ENCODE measurements at regions not wholly inside any gene's neighbourhood (a gene's known extent, or its start where the extent isn't known, plus 50 kb on each side); places are given as distances from the start of the nearest gene placed in this dataset.

- Histone ChIP-seq H3K4me3 (no peak overlapping the region), H3K36me3 (no peaks in the 10 kb centered on the region), H3K27ac (no peak overlapping the region), H3K9me3 (no peaks in the 10 kb centered on the region), H3K4me1 (ENCODE audit: insufficient read depth) (peaks cover 11% of the 10 kb centered on the region), H3K27me3 (no peaks in the 10 kb centered on the region)
- TF ChIP-seq CTCF (IDR thresholded peaks at IDR 0.05) (no peak), POLR2A (IDR thresholded peaks at IDR 0.05) (no peak), EP300 (IDR thresholded peaks at IDR 0.05) (no peak)
- 5 to 7% (median 7%) methylated on average over 6 of the region's 6 CpGs for WGBS, 3 donors
- intact Hi-C loops (cut with DNase I), result no loop called here
- DNase-seq, result no peak
Measured at GRCh38 chr15:99511531-99511865, 54.3 kb upstream of the MEF2A start.

GRCh38 chr15:99511866-99512661, 53.7 kb upstream of the MEF2A start:
- Histone ChIP-seq H3K27ac (no peak overlapping the region), H3K36me3 (no peaks in the 10 kb centered on the region), H3K9me3 (no peaks in the 10 kb centered on the region), H3K4me1 (ENCODE audit: insufficient read depth) (peaks cover 10% of the 10 kb centered on the region), H3K27me3 (no peaks in the 10 kb centered on the region), H3K4me3 (no peak overlapping the region)
- 57 to 64% (median 60%) methylated on average over 14 of the region's 14 CpGs for WGBS, 3 donors
- TF ChIP-seq EP300 (IDR thresholded peaks at IDR 0.05) (no peak), POLR2A (IDR thresholded peaks at IDR 0.05) (no peak), CTCF (IDR thresholded peaks at IDR 0.05) (no peak)
- intact Hi-C loops (cut with DNase I), result no loop called here
- DNase-seq, result no peak

- Histone ChIP-seq H3K27ac (no peak overlapping the region), H3K4me3 (no peak overlapping the region), H3K9me3 (no peaks in the 10 kb centered on the region), H3K4me1 (ENCODE audit: insufficient read depth) (peaks cover 2% of the 10 kb centered on the region), H3K27me3 (no peaks in the 10 kb centered on the region), H3K36me3 (no peaks in the 10 kb centered on the region)
- no peak for DNase-seq
- intact Hi-C loops (cut with DNase I), result no loop called here
- TF ChIP-seq POLR2A (IDR thresholded peaks at IDR 0.05) (no peak), CTCF (IDR thresholded peaks at IDR 0.05) (no peak), EP300 (IDR thresholded peaks at IDR 0.05) (no peak)
- WGBS, 3 donors, result 78 to 90% (median 83%) methylated on average over 5 of the region's 5 CpGs
Measured at GRCh38 chr15:99514306-99514705, 51.5 kb upstream of the MEF2A start.

Measured in ovary (tissue), 7 donors.